WI38 (cell line): ENCODE measurements at regions not wholly inside any gene's neighbourhood (a gene's known extent, or its start where the extent isn't known, plus 50 kb on each side); places are given as distances from the start of the nearest gene placed in this dataset.
A peak's percentile ranks its signal among the peaks of the same experiment; 100 is the strongest.
"Not testable (repeated sequence)": the region's sequence is repeated elsewhere in the genome, so short reads cannot be mapped to it uniquely, and the experiment has no call there.

Source experiments
- H3K4me3 ChIP-seq: 2 replicates; pipeline ENCODE4 v1.5.1; 2011; ENCODE audit warnings: low read depth, mild to moderate bottlenecking, control low read depth, low read length
- CTCF ChIP-seq: IDR thresholded peaks from 2 replicates; pipeline ENCODE4 v1.5.1; 2012; ENCODE audit warnings: low read depth, mild to moderate bottlenecking, control low read depth, low read length

- H3K4me3 ChIP-seq, result not testable (repeated sequence)
Observed at GRCh38 chr17:18546514-18547398, 70.2 kb downstream of the LGALS9C start.

GRCh38 chr17:18557086-18557485 is 80.5 kb downstream of the LGALS9C start:
- H3K4me3 ChIP-seq, result not testable (repeated sequence)

- not testable (repeated sequence) for H3K4me3 ChIP-seq
Observed at GRCh38 chr17:18563381-18564098, 80.7 kb downstream of the TBC1D28 start.

- not testable (repeated sequence) for H3K4me3 ChIP-seq
- 0 out of 2 replicates have a peak, but pooled peaks have one; percentile 26 for TF ChIP-seq CTCF
Observed at GRCh38 chr17:18564099-18564448, 80.1 kb downstream of the TBC1D28 start.

GRCh38 chr17:18568108-18568995 is 75.8 kb downstream of the TBC1D28 start:
- not testable (repeated sequence) for H3K4me3 ChIP-seq

GRCh38 chr17:18569489-18569913 is 74.7 kb downstream of the TBC1D28 start:
- H3K4me3 ChIP-seq, result not testable (repeated sequence)

GRCh38 chr17:18572536-18572935 is 71.7 kb downstream of the TBC1D28 start:
- not testable (repeated sequence) for H3K4me3 ChIP-seq

- not testable (repeated sequence) for H3K4me3 ChIP-seq
Observed at GRCh38 chr17:18574137-18574536, 70.1 kb downstream of the TBC1D28 start.
